SU-DHL-6 (cell line): ENCODE measurements at regions not wholly inside any gene's neighbourhood (a gene's known extent, or its start where the extent isn't known, plus 50 kb on each side); places are given as distances from the start of the nearest gene placed in this dataset.

Source experiments
- H2AFZ ChIP-seq: fragments of 200-600 bp; sonication (generic); 2 replicates; pipeline ENCODE4 v1.6.1; 2014; ENCODE audit warnings: low read depth, mild to moderate bottlenecking, moderate library complexity, mixed read lengths, antibody characterized with exemption, low read length; ENCODE audit not compliant: severe bottlenecking
- H3F3A ChIP-seq: fragments of 200-600 bp; shearing (Covaris generic); 2 replicates; pipeline ENCODE4 v1.6.0; 2016; ENCODE audit warnings: antibody characterized with exemption, mild to moderate bottlenecking; ENCODE audit not compliant: insufficient read depth
- H3K27ac ChIP-seq: fragments of 200-600 bp; sonication (generic); 2 replicates; pipeline ENCODE4 v1.5.1; 2016; ENCODE audit warnings: low read depth, mild to moderate bottlenecking, low read length, moderate library complexity, mixed read lengths
- H3K27me3 ChIP-seq: fragments of 200-600 bp; sonication (generic), shearing (Covaris generic); 2 replicates; pipeline ENCODE4 v1.6.0; 2014; ENCODE audit warnings: mild to moderate bottlenecking, low read length
- H3K36me3 ChIP-seq: fragments of 200-600 bp; sonication (generic); 2 replicates; pipeline ENCODE4 v1.6.1; 2014; ENCODE audit warnings: mild to moderate bottlenecking, low read length, mixed read lengths
- H3K4me2 ChIP-seq: fragments of 300-600, 200-600 bp; shearing (Covaris generic), sonication (generic); 2 replicates; pipeline ENCODE4 v1.6.0; 2014; ENCODE audit warnings: low read length, low read depth, mild to moderate bottlenecking; ENCODE audit not compliant: poor library complexity, severe bottlenecking
- H3K4me3 ChIP-seq: fragments of 200-600 bp; sonication (generic); 2 replicates; pipeline ENCODE4 v1.5.1; 2014; ENCODE audit warnings: antibody characterized with exemption, low read length, mild to moderate bottlenecking, mixed read lengths; ENCODE audit not compliant: insufficient read depth, poor library complexity, severe bottlenecking
- H3K79me2 ChIP-seq: fragments of 200-600 bp; sonication (generic); 2 replicates; pipeline ENCODE4 v1.6.1; 2014; ENCODE audit warnings: mild to moderate bottlenecking, low read length, moderate library complexity; ENCODE audit not compliant: insufficient read depth
- H3K9ac ChIP-seq: fragments of 200-600 bp; sonication (generic); 2 replicates; pipeline ENCODE4 v1.7.0; 2014; ENCODE audit warnings: mild to moderate bottlenecking, low read length
- H3K9me2 ChIP-seq: fragments of 200-600 bp; sonication (generic); replicated peaks from 2 replicates; pipeline ENCODE4 v1.6.1; 2014; ENCODE audit warnings: low read length; ENCODE audit not compliant: insufficient read depth
- H3K9me3 ChIP-seq: fragments of 200-600 bp; sonication (generic); 2 replicates; pipeline ENCODE4 v1.6.1; 2014; ENCODE audit warnings: low read length, mixed read lengths; ENCODE audit not compliant: insufficient read depth
- H4K20me1 ChIP-seq: fragments of 200-600 bp; sonication (generic); 2 replicates; pipeline ENCODE4 v1.6.1; 2014; ENCODE audit warnings: low read depth, mild to moderate bottlenecking, antibody characterized with exemption, low read length, moderate library complexity, mixed read lengths
- EZH2phosphoT487 ChIP-seq: fragments of 200-600 bp; sonication (generic), shearing (Covaris generic); conservative IDR thresholded peaks from 2 replicates; pipeline ENCODE4 v1.6.1; 2018; ENCODE audit warnings: mild to moderate bottlenecking, antibody characterized with exemption, low read length, moderate library complexity, mixed read lengths
- TF ChIP-seq, protein P1 (sequence below): fragments of 200-600 bp; sonication (generic); IDR thresholded peaks from one replicate; pipeline ENCODE4 v1.5.1; 2017; ENCODE audit warnings: antibody characterized with exemption, mild to moderate bottlenecking, low read length, moderate library complexity; ENCODE audit not compliant: insufficient read depth, poor library complexity, severe bottlenecking

- H3K9me3 ChIP-seq: no peaks in the 10 kb centered on the region
- H4K20me1 ChIP-seq: no peaks in the 10 kb centered on the region
- H3K9ac ChIP-seq: no peak overlapping the region
- H3K27me3 ChIP-seq: no peaks in the 10 kb centered on the region
- H3K4me2 ChIP-seq: no peak overlapping the region
- H3K4me3 ChIP-seq: no peak overlapping the region
- H3K27ac ChIP-seq: no peak overlapping the region
- H3K36me3 ChIP-seq: no peaks in the 10 kb centered on the region
- H2AFZ ChIP-seq: no peak overlapping the region
- H3K79me2 ChIP-seq: no peaks in the 10 kb centered on the region
- no peaks in the 10 kb centered on the region for H3K9me2 ChIP-seq
- TF ChIP-seq, protein P1, sequence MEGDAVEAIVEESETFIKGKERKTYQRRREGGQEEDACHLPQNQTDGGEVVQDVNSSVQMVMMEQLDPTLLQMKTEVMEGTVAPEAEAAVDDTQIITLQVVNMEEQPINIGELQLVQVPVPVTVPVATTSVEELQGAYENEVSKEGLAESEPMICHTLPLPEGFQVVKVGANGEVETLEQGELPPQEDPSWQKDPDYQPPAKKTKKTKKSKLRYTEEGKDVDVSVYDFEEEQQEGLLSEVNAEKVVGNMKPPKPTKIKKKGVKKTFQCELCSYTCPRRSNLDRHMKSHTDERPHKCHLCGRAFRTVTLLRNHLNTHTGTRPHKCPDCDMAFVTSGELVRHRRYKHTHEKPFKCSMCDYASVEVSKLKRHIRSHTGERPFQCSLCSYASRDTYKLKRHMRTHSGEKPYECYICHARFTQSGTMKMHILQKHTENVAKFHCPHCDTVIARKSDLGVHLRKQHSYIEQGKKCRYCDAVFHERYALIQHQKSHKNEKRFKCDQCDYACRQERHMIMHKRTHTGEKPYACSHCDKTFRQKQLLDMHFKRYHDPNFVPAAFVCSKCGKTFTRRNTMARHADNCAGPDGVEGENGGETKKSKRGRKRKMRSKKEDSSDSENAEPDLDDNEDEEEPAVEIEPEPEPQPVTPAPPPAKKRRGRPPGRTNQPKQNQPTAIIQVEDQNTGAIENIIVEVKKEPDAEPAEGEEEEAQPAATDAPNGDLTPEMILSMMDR: no peak
- no peak for TF ChIP-seq EZH2phosphoT487
- H3F3A ChIP-seq: no peaks in the 10 kb centered on the region
Measured at GRCh38 chr13:23074075-23074828, 106.5 kb upstream of the SGCG start.

- Histone ChIP-seq H3K27ac (no peak overlapping the region), H3K27me3 (no peaks in the 10 kb centered on the region), H2AFZ (no peak overlapping the region)
Measured at GRCh38 chr13:23081220-23081619, 99.6 kb upstream of the SGCG start.

GRCh38 chr13:23081901-23082300 is 98.9 kb upstream of the SGCG start:
- Histone ChIP-seq H3K79me2 (no peaks in the 10 kb centered on the region), H3K27me3 (no peaks in the 10 kb centered on the region), H3K36me3 (no peaks in the 10 kb centered on the region), H3K9me2 (no peaks in the 10 kb centered on the region), H2AFZ (no peak overlapping the region), H3K4me3 (no peak overlapping the region), H3K9ac (no peak overlapping the region), H4K20me1 (no peaks in the 10 kb centered on the region), H3K27ac (no peak overlapping the region), H3K4me2 (no peak overlapping the region), H3K9me3 (no peaks in the 10 kb centered on the region), H3F3A (no peaks in the 10 kb centered on the region)
- TF ChIP-seq EZH2phosphoT487: no peak
- TF ChIP-seq, protein P1: no peak

More at GRCh38 chr13:23081220-23081619, 99.6 kb upstream of the SGCG start:
- TF ChIP-seq EZH2phosphoT487: no peak
- TF ChIP-seq, protein P1: no peak
- H3K79me2 ChIP-seq: no peaks in the 10 kb centered on the region
- no peak overlapping the region for H3K9ac ChIP-seq
- no peaks in the 10 kb centered on the region for H3K9me3 ChIP-seq
- H3F3A ChIP-seq: no peaks in the 10 kb centered on the region
- H4K20me1 ChIP-seq: no peaks in the 10 kb centered on the region
- H3K36me3 ChIP-seq: no peaks in the 10 kb centered on the region
- H3K4me2 ChIP-seq: no peak overlapping the region
- H3K4me3 ChIP-seq: no peak overlapping the region
- no peaks in the 10 kb centered on the region for H3K9me2 ChIP-seq
